ENCODE measurements at regions not wholly inside any gene's neighbourhood (a gene's known extent, or its start where the extent isn't known, plus 50 kb on each side); places are given as distances from the start of the nearest gene placed in this dataset.

- ATAC-seq (no peak), DNase-seq (no peak)
- H3K4me1 ChIP-seq: peaks cover 2 to 3% of the 10 kb centered on the region in 2 donors
- H3K27ac ChIP-seq: no peak overlapping the region
- H3K4me3 ChIP-seq: no peak overlapping the region
- no peaks in the 10 kb centered on the region for H3K36me3 ChIP-seq
- intact Hi-C loops (cut with DNase I): no loop called here
- no peak for TF ChIP-seq CTCF (IDR thresholded peaks at IDR 0.05)
- H3K27me3 ChIP-seq: no peaks in the 10 kb centered on the region
- no peaks in the 10 kb centered on the region for H3K9me3 ChIP-seq
Measured at GRCh38 chrX:134713618-134714107, 55.4 kb upstream of the PLAC1 start.

DNA sequence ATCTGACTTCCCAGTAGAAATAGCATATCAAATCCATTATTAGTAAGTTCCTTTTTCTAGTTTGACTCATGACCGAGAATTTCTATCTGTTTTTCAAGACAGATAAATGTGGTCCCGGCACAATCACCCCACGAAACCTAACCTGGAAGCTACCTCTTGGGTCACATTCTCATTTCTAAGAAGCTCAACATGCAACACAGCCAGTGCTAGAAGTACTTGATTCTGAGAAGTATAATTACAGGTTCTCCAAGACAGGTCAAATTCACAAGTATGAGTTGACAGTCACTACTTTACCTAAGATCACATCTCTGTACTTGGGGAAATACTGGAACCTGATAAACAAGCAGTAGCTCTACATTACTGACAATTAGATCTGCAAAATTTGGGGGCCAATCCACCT, 54.0 kb upstream of the PLAC1 start:
- intact Hi-C loops (cut with DNase I): no loop called here
- H3K36me3 ChIP-seq: no peaks in the 10 kb centered on the region
- H3K27ac ChIP-seq: no peak overlapping the region
- TF ChIP-seq CTCF (IDR thresholded peaks at IDR 0.05): no peak
- ATAC-seq (no peak), DNase-seq (no peak)
- no peaks in the 10 kb centered on the region for H3K9me3 ChIP-seq
- no peaks in the 10 kb centered on the region for H3K27me3 ChIP-seq
- H3K4me3 ChIP-seq: no peak overlapping the region
- H3K4me1 ChIP-seq: no peaks in the 10 kb centered on the region

GRCh38 chrX:134711135-134711921, 53.1 kb upstream of the PLAC1 start:
- H3K27me3 ChIP-seq: no peaks in the 10 kb centered on the region
- no peaks in the 10 kb centered on the region for H3K36me3 ChIP-seq
- no peak overlapping the region for H3K4me3 ChIP-seq
- no peak for TF ChIP-seq CTCF (IDR thresholded peaks at IDR 0.05)
- H3K4me1 ChIP-seq: no peaks in the 10 kb centered on the region
- ATAC-seq (no peak), DNase-seq (no peak)
- H3K27ac ChIP-seq: no peak overlapping the region
- H3K9me3 ChIP-seq: no peaks in the 10 kb centered on the region
- intact Hi-C loops (cut with DNase I): no loop called here

Data from left lung (tissue), 4 donors.